Activated naive CD4-positive, alpha-beta T cell treated with anti-CD3 and anti-CD28 coated beads, Interleukin-2, amount 10 ng/mL, durations not matched to agents 7 days and 5 days (primary cell): ENCODE measurements at regions not wholly inside any gene's neighbourhood (a gene's known extent, or its start where the extent isn't known, plus 50 kb on each side); places are given as distances from the start of the nearest gene placed in this dataset.
"Not testable (repeated sequence)": the region's sequence is repeated elsewhere in the genome, so short reads cannot be mapped to it uniquely, and the experiment has no call there.

Experiments
- CTCF ChIA-PET: fragments of 350-600 bp; sonication (Branson Sonifier 250); formaldehyde crosslinking; loops from one replicate; lab custom pipeline; 2021; ENCODE audit warnings: antibody characterized with exemption; lab: Charles Lee
- DNase-seq: peaks from one replicate; pipeline ENCODE4 v3.0.0-alpha.2; 2020
- H3K27ac Mint-ChIP-seq: one replicate; pipeline ENCODE4 v1.8.0; 2021; ENCODE audit warnings: mild to moderate bottlenecking, moderate library complexity, mixed read lengths
- H3K27me3 Mint-ChIP-seq: one replicate; pipeline ENCODE4 v1.8.0; 2021; ENCODE audit warnings: mild to moderate bottlenecking, mixed read lengths
- H3K36me3 Mint-ChIP-seq: one replicate; pipeline ENCODE4 v1.8.0; 2021; ENCODE audit warnings: mixed read lengths
- H3K4me1 Mint-ChIP-seq: one replicate; pipeline ENCODE4 v1.8.0; 2021; ENCODE audit warnings: mixed read lengths
- H3K4me3 Mint-ChIP-seq: one replicate; pipeline ENCODE4 v1.8.0; 2021; ENCODE audit warnings: mild to moderate bottlenecking, moderate library complexity, mixed read lengths
- H3K9me3 Mint-ChIP-seq: one replicate; pipeline ENCODE4 v1.8.0; 2021; ENCODE audit warnings: mixed read lengths

- no peaks in the 10 kb centered on the region for H3K27me3 Mint-ChIP-seq
These were observed 245.3 kb upstream of the NMUR2 start for GRCh38 chr5:152650413-152650812.

GRCh38 chr5:152659470-152659869 lies 254.4 kb upstream of the NMUR2 start:
- H3K9me3 Mint-ChIP-seq, H3K4me3 Mint-ChIP-seq, DNase-seq, H3K4me1 Mint-ChIP-seq, H3K36me3 Mint-ChIP-seq, CTCF ChIA-PET, H3K27ac Mint-ChIP-seq, H3K27me3 Mint-ChIP-seq: not testable (repeated sequence)

More at GRCh38 chr5:152650413-152650812, 245.3 kb upstream of the NMUR2 start:
- Mint-ChIP-seq H3K9me3 (no peaks in the 10 kb centered on the region), H3K4me1 (no peaks in the 10 kb centered on the region), H3K27ac (no peak overlapping the region), H3K36me3 (no peaks in the 10 kb centered on the region), H3K4me3 (no peak overlapping the region)
- no peak for DNase-seq
- CTCF ChIA-PET = no interaction called here

GRCh38 chr5:152673601-152674000 lies 268.5 kb upstream of the NMUR2 start:
- DNase-seq = no peak
- Mint-ChIP-seq H3K9me3 (no peaks in the 10 kb centered on the region), H3K4me3 (no peak overlapping the region), H3K27ac (no peak overlapping the region), H3K4me1 (no peaks in the 10 kb centered on the region), H3K36me3 (no peaks in the 10 kb centered on the region), H3K27me3 (no peaks in the 10 kb centered on the region)
- CTCF ChIA-PET = no interaction called here

GRCh38 chr5:152674403-152674802 lies 269.3 kb upstream of the NMUR2 start:
- H3K27ac Mint-ChIP-seq = no peak overlapping the region
- H3K9me3 Mint-ChIP-seq = no peaks in the 10 kb centered on the region
- CTCF ChIA-PET = no interaction called here
- no peaks in the 10 kb centered on the region for H3K27me3 Mint-ChIP-seq
- no peaks in the 10 kb centered on the region for H3K36me3 Mint-ChIP-seq
- no peak for DNase-seq
- no peak overlapping the region for H3K4me3 Mint-ChIP-seq
- H3K4me1 Mint-ChIP-seq = no peaks in the 10 kb centered on the region

- H3K27ac Mint-ChIP-seq = no peak overlapping the region
- H3K4me3 Mint-ChIP-seq = no peak overlapping the region
- no peaks in the 10 kb centered on the region for H3K36me3 Mint-ChIP-seq
- no peaks in the 10 kb centered on the region for H3K9me3 Mint-ChIP-seq
- CTCF ChIA-PET = no interaction called here
- H3K4me1 Mint-ChIP-seq = no peaks in the 10 kb centered on the region
- DNase-seq = no peak
- no peaks in the 10 kb centered on the region for H3K27me3 Mint-ChIP-seq
These were observed 271.1 kb upstream of the NMUR2 start for GRCh38 chr5:152676196-152676595.

- no peak overlapping the region for H3K4me3 Mint-ChIP-seq
- H3K27me3 Mint-ChIP-seq = no peaks in the 10 kb centered on the region
- H3K4me1 Mint-ChIP-seq = no peaks in the 10 kb centered on the region
- H3K36me3 Mint-ChIP-seq = no peaks in the 10 kb centered on the region
- H3K27ac Mint-ChIP-seq = no peak overlapping the region
- CTCF ChIA-PET = no interaction called here
- no peak for DNase-seq
- H3K9me3 Mint-ChIP-seq = peaks cover 7% of the 10 kb centered on the region
These were observed 278.1 kb upstream of the NMUR2 start for GRCh38 chr5:152683205-152683604.

- Mint-ChIP-seq H3K27me3 (no peaks in the 10 kb centered on the region), H3K4me1 (no peaks in the 10 kb centered on the region), H3K4me3 (no peak overlapping the region), H3K9me3 (peaks cover 7% of the 10 kb centered on the region), H3K36me3 (no peaks in the 10 kb centered on the region), H3K27ac (no peak overlapping the region)
- CTCF ChIA-PET = no interaction called here
- DNase-seq = no peak
These were observed 281.9 kb upstream of the NMUR2 start for GRCh38 chr5:152686931-152687330.

- no peak for DNase-seq
- H3K4me3 Mint-ChIP-seq = no peak overlapping the region
- H3K27ac Mint-ChIP-seq = no peak overlapping the region
- H3K36me3 Mint-ChIP-seq = no peaks in the 10 kb centered on the region
- H3K27me3 Mint-ChIP-seq = no peaks in the 10 kb centered on the region
- no peaks in the 10 kb centered on the region for H3K4me1 Mint-ChIP-seq
- CTCF ChIA-PET = no interaction called here
- H3K9me3 Mint-ChIP-seq = peaks cover 7% of the 10 kb centered on the region
These were observed 283.6 kb upstream of the NMUR2 start for GRCh38 chr5:152688561-152689249.

GRCh38 chr5:152689250-152689711 lies 284.2 kb upstream of the NMUR2 start:
- Mint-ChIP-seq H3K4me1 (no peaks in the 10 kb centered on the region), H3K27ac (no peak overlapping the region), H3K4me3 (no peak overlapping the region), H3K27me3 (no peaks in the 10 kb centered on the region), H3K36me3 (no peaks in the 10 kb centered on the region), H3K9me3 (peaks cover 7% of the 10 kb centered on the region)
- CTCF ChIA-PET = no interaction called here
- DNase-seq = no peak

- peaks cover 2% of the 10 kb centered on the region for H3K9me3 Mint-ChIP-seq
- H3K27ac Mint-ChIP-seq = no peak overlapping the region
- no peaks in the 10 kb centered on the region for H3K4me1 Mint-ChIP-seq
- no peak overlapping the region for H3K4me3 Mint-ChIP-seq
- CTCF ChIA-PET = no interaction called here
- no peak for DNase-seq
- H3K27me3 Mint-ChIP-seq = no peaks in the 10 kb centered on the region
- H3K36me3 Mint-ChIP-seq = no peaks in the 10 kb centered on the region
These were observed 289.2 kb upstream of the NMUR2 start for GRCh38 chr5:152694231-152694630.

- CTCF ChIA-PET = no interaction called here
- peaks cover 4% of the 10 kb centered on the region for H3K9me3 Mint-ChIP-seq
These were observed 296.3 kb upstream of the NMUR2 start for GRCh38 chr5:152701305-152701949.

GRCh38 chr5:152704286-152704685 lies 299.2 kb upstream of the NMUR2 start:
- CTCF ChIA-PET = no interaction called here
- no peak overlapping the region for H3K27ac Mint-ChIP-seq
- no peak overlapping the region for H3K4me3 Mint-ChIP-seq
- H3K36me3 Mint-ChIP-seq = no peaks in the 10 kb centered on the region
- no peaks in the 10 kb centered on the region for H3K27me3 Mint-ChIP-seq
- no peak for DNase-seq
- no peaks in the 10 kb centered on the region for H3K4me1 Mint-ChIP-seq
- peaks cover 2% of the 10 kb centered on the region for H3K9me3 Mint-ChIP-seq

More at GRCh38 chr5:152701305-152701949, 296.3 kb upstream of the NMUR2 start:
- no peak overlapping the region for H3K4me3 Mint-ChIP-seq
- H3K4me1 Mint-ChIP-seq = no peaks in the 10 kb centered on the region
- no peaks in the 10 kb centered on the region for H3K36me3 Mint-ChIP-seq
- DNase-seq = no peak
- H3K27me3 Mint-ChIP-seq = no peaks in the 10 kb centered on the region
- H3K27ac Mint-ChIP-seq = no peak overlapping the region

GRCh38 chr5:152711801-152712388 lies 306.8 kb upstream of the NMUR2 start:
- Mint-ChIP-seq H3K4me3 (no peak overlapping the region), H3K9me3 (no peaks in the 10 kb centered on the region), H3K36me3 (no peaks in the 10 kb centered on the region), H3K27ac (no peak overlapping the region), H3K4me1 (no peaks in the 10 kb centered on the region), H3K27me3 (no peaks in the 10 kb centered on the region)
- no peak for DNase-seq
- CTCF ChIA-PET = no interaction called here

- Mint-ChIP-seq H3K27ac (no peak overlapping the region), H3K36me3 (no peaks in the 10 kb centered on the region), H3K4me3 (no peak overlapping the region), H3K27me3 (no peaks in the 10 kb centered on the region), H3K9me3 (peaks cover 2% of the 10 kb centered on the region), H3K4me1 (no peaks in the 10 kb centered on the region)
- CTCF ChIA-PET = no interaction called here
- no peak for DNase-seq
These were observed 312.3 kb upstream of the NMUR2 start for GRCh38 chr5:152717393-152717792.

- H3K36me3 Mint-ChIP-seq = no peaks in the 10 kb centered on the region
- no peak overlapping the region for H3K4me3 Mint-ChIP-seq
- no peaks in the 10 kb centered on the region for H3K27me3 Mint-ChIP-seq
- H3K27ac Mint-ChIP-seq = no peak overlapping the region
- CTCF ChIA-PET = no interaction called here
- DNase-seq = no peak
- peaks cover 14% of the 10 kb centered on the region for H3K9me3 Mint-ChIP-seq
- H3K4me1 Mint-ChIP-seq = no peaks in the 10 kb centered on the region
These were observed 318.4 kb upstream of the NMUR2 start for GRCh38 chr5:152723482-152723881.
